ENCODE measurements at regions not wholly inside any gene's neighbourhood (a gene's known extent, or its start where the extent isn't known, plus 50 kb on each side); places are given as distances from the start of the nearest gene placed in this dataset.

GRCh38 chr18:70827632-70828031 lies 538.8 kb downstream of the SOCS6 start (continued):
- TF ChIP-seq ZNF234 (CRISPR knock-in tag; conservative IDR thresholded peaks at IDR 0.05) (no peak), FOXA1 (IDR thresholded peaks at IDR 0.05) (no peak), FOXA1 (CRISPR knock-in tag; IDR thresholded peaks at IDR 0.05) (no peak), MXI1 (IDR thresholded peaks at IDR 0.05; ENCODE audit: borderline replicate concordance, low read depth, low read length) (no peak), ZNF619 (CRISPR knock-in tag; IDR thresholded peaks at IDR 0.05) (no peak)

DNA sequence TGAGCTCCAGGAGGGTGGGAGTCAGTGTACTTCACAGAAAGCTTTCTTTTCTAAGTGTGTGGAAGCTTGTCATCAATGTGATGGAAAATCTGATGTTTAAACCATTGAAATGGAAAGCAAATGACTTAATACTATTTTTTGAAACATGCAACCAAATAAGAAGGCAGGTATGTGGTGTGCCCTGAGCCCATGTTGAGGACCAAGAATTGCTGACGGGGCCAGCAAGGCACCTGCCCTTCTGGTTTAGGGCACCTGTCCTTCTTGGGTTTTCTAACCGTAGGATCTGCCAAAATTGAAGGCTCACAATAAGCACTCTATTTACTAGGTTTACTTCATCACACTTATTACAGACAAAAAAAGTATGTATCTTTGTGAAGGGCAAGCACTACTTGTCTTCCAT lies 537.7 kb downstream of the SOCS6 start:
- TF ChIP-seq ZNF383 (CRISPR knock-in tag; IDR thresholded peaks at IDR 0.05; ENCODE audit: borderline replicate concordance) (no peak), ZNF788 (CRISPR knock-in tag; IDR thresholded peaks at IDR 0.05; ENCODE audit: borderline replicate concordance) (no peak), ZNF619 (CRISPR knock-in tag; IDR thresholded peaks at IDR 0.05) (no peak), ZSCAN25 (CRISPR knock-in tag; IDR thresholded peaks at IDR 0.05) (no peak), GATAD1 (CRISPR knock-in tag; IDR thresholded peaks at IDR 0.05) (no peak), JUNB (CRISPR knock-in tag; IDR thresholded peaks at IDR 0.05; ENCODE audit: borderline replicate concordance) (no peak), ARHGAP35 (CRISPR knock-in tag; IDR thresholded peaks at IDR 0.05; ENCODE audit: borderline replicate concordance) (no peak), ZNF281 (CRISPR knock-in tag; IDR thresholded peaks at IDR 0.05; ENCODE audit: borderline replicate concordance) (no peak), KAT8 (CRISPR knock-in tag; IDR thresholded peaks at IDR 0.05) (no peak), AGO2 (optimal IDR thresholded peaks at IDR 0.05; ENCODE audit: low read depth, low read length) (no peak), CSRNP1 (CRISPR knock-in tag; IDR thresholded peaks at IDR 0.05) (no peak), ZFP36L1 (CRISPR knock-in tag; IDR thresholded peaks at IDR 0.05) (no peak), ZNF367 (CRISPR knock-in tag; IDR thresholded peaks at IDR 0.05; ENCODE audit: borderline replicate concordance) (no peak), POLR2A (IDR thresholded peaks at IDR 0.05; ENCODE audit: insufficient read depth in 1 of 2, low read depth in 2 of 2, low read length in 2 of 2) (no peak)
- no peaks in the 10 kb centered on the region for H3K9me3 ChIP-seq (ENCODE audit: low read length)
- ATAC-seq (no peak), DNase-seq (ENCODE audit: low spot score) (no peak), FAIRE-seq (no peak)
- no TSS peak for BruUV-seq (replicated peaks)
- POLR2A ChIA-PET = no interaction called here
- no peak overlapping the region for H3K4me2 ChIP-seq (ENCODE audit: low read depth, low read length)
- in situ Hi-C loops (cut with HindIII; ENCODE audit: extremely low pct_ligation_motif_present, low pct_unique_long_range_greater_than_20kb) (no loop called here), intact Hi-C loops (cut with micrococcal nuclease; ENCODE audit: unreplicated experiment) (no loop called here)
- H2AFZ ChIP-seq (ENCODE audit: low read length) = no peak overlapping the region
- no peaks in the 10 kb centered on the region for H3K27me3 ChIP-seq (ENCODE audit: control insufficient read depth in 1 of 2, insufficient read depth in 2 of 2, low read length in 2 of 2)
- H3K79me2 ChIP-seq (ENCODE audit: insufficient read depth, low read length) = no peaks in the 10 kb centered on the region
- no peaks in the 10 kb centered on the region for H3K4me1 ChIP-seq (ENCODE audit: insufficient read depth, low read length)
- H4K20me1 ChIP-seq (ENCODE audit: insufficient read depth, low read length) = no peaks in the 10 kb centered on the region
- H3K4me3 ChIP-seq (replicated peaks in 1 of 3; ENCODE audit: insufficient read depth in 1 of 3, low read depth in 2 of 3, low read length in 3 of 3) = no peak overlapping the region
- CTCF ChIA-PET (ENCODE audit: low intra/inter-chr PET ratio, low total read pairs) = no interaction called here
- H3K36me3 ChIP-seq (replicated peaks in 1 of 2; ENCODE audit: control insufficient read depth in 1 of 2, insufficient read depth in 2 of 2, low read length in 2 of 2) = no peaks in the 10 kb centered on the region
- no peak overlapping the region for H3K9ac ChIP-seq (ENCODE audit: insufficient read depth, low read depth, low read length)
- WGBS (ENCODE audit: low lambda C conversion rate) = 0% methylated on average over 2 of the region's 2 CpGs
- H3K27ac ChIP-seq (ENCODE audit: extremely low read length, insufficient read depth, low read length) = no peak overlapping the region

Measured in HepG2 (cell line).